HEK293 (cell line): ENCODE measurements at regions not wholly inside any gene's neighbourhood (a gene's known extent, or its start where the extent isn't known, plus 50 kb on each side); places are given as distances from the start of the nearest gene placed in this dataset.

Source experiments
- CTCF ChIA-PET: fragments of 350-600 bp; formaldehyde crosslinking; extraction: SDS; loops from one replicate; lab custom pipeline; 2021; ENCODE audit warnings: antibody characterized with exemption; lab: Yijun Ruan, JAX
- POLR2A ChIA-PET: fragments of 300-600 bp; formaldehyde crosslinking; extraction: SDS; loops from one replicate; lab custom pipeline; 2020; ENCODE audit warnings: antibody characterized with exemption, inconsistent platforms; lab: Yijun Ruan, JAX
- H3K27ac ChIP-seq: fragments of 200-500 bp; sonication (Bioruptor generic); 2 replicates; pipeline ENCODE4 v1.5.1; 2014; ENCODE audit warnings: low read depth, low read length, control low read depth, inconsistent platforms; ENCODE audit errors: extremely low read depth
- H3K36me3 ChIP-seq, 2 experiments: fragments of 200-500 bp in 1 of 2; sonication (Bioruptor generic) in 1 of 2; 1 replicate in 1 of 2; 2 replicates in 1 of 2; pipeline ENCODE4 v1.5.1; 2014 to 2017; ENCODE audit warnings: inconsistent platforms in 2 of 2, low read length in 2 of 2; ENCODE audit not compliant: control insufficient read depth in 2 of 2, insufficient read depth in 1 of 2
- H3K4me1 ChIP-seq: fragments of 200-500 bp; sonication (Bioruptor generic); 2 replicates; pipeline ENCODE4 v1.5.1; 2014; ENCODE audit warnings: mild to moderate bottlenecking, low read length, inconsistent platforms; ENCODE audit not compliant: control insufficient read depth, insufficient read depth
- H3K4me3 ChIP-seq: 2 replicates; pipeline ENCODE4 v1.5.1; 2011; ENCODE audit warnings: low read depth, mild to moderate bottlenecking, control low read depth, low read length, moderate library complexity
- H3K9me3 ChIP-seq: fragments of 200-500 bp; sonication (Bioruptor generic); 2 replicates; pipeline ENCODE4 v1.5.1; 2014; ENCODE audit warnings: low read depth, low read length, inconsistent platforms; ENCODE audit not compliant: control insufficient read depth, insufficient read depth
- GLI2 ChIP-seq: fragments of 450-650 bp; formaldehyde crosslinking; IDR thresholded peaks from 2 replicates; pipeline ENCODE4; 2017; ENCODE audit warnings: missing biosample characterization, missing genetic modification characterization, low read depth, borderline replicate concordance
- ZBTB20 ChIP-seq: fragments of 450-650 bp; formaldehyde crosslinking; IDR thresholded peaks from 2 replicates; pipeline ENCODE4 v1.5.1; 2016; ENCODE audit warnings: missing biosample characterization, missing genetic modification characterization
- ZBTB26 ChIP-seq: fragments of 450-650 bp; formaldehyde crosslinking; optimal IDR thresholded peaks from 2 replicates; pipeline ENCODE3; 2016; ENCODE audit warnings: missing biosample characterization, mild to moderate bottlenecking, missing genetic modification characterization
- ZBTB48 ChIP-seq: fragments of 450-650 bp; formaldehyde crosslinking; IDR thresholded peaks from 2 replicates; pipeline ENCODE4 v1.5.1; 2016; ENCODE audit warnings: missing biosample characterization, missing genetic modification characterization
- ZBTB7A ChIP-seq: fragments of 450-650 bp; formaldehyde crosslinking; IDR thresholded peaks from 2 replicates; pipeline ENCODE4 v1.5.1; 2016; ENCODE audit warnings: low read depth, missing biosample characterization, missing genetic modification characterization
- ZFHX2 ChIP-seq: fragments of 450-650 bp; formaldehyde crosslinking; conservative IDR thresholded peaks from 2 replicates; pipeline ENCODE4 v1.5.1; 2016; ENCODE audit warnings: missing biosample characterization, missing genetic modification characterization
- ZNF10 ChIP-seq: fragments of 450-650 bp; formaldehyde crosslinking; IDR thresholded peaks from 2 replicates; pipeline ENCODE4 v1.5.1; 2017; ENCODE audit warnings: missing biosample characterization, missing genetic modification characterization
- ZNF121 ChIP-seq: fragments of 450-650 bp; formaldehyde crosslinking; IDR thresholded peaks from 2 replicates; pipeline ENCODE4 v1.5.1; 2016; ENCODE audit warnings: missing biosample characterization, missing genetic modification characterization
- ZNF138 ChIP-seq: fragments of 450-650 bp; formaldehyde crosslinking; IDR thresholded peaks from 2 replicates; pipeline ENCODE4 v1.5.1; 2016; ENCODE audit warnings: missing biosample characterization, missing genetic modification characterization, borderline replicate concordance
- ZNF677 ChIP-seq: fragments of 450-650 bp; IDR thresholded peaks from 2 replicates; pipeline ENCODE4 v1.5.0; 2018; ENCODE audit warnings: missing biosample characterization, mild to moderate bottlenecking, missing genetic modification characterization, moderate library complexity
- ZNF701 ChIP-seq: fragments of 450-650 bp; formaldehyde crosslinking; IDR thresholded peaks from 2 replicates; pipeline ENCODE4 v1.5.1; 2016; ENCODE audit warnings: missing biosample characterization, missing genetic modification characterization
- ZNF707 ChIP-seq: fragments of 450-650 bp; formaldehyde crosslinking; IDR thresholded peaks from 2 replicates; pipeline ENCODE4 v1.5.1; 2016; ENCODE audit warnings: missing biosample characterization, missing genetic modification characterization
- ZNF785 ChIP-seq: fragments of 450-650 bp; formaldehyde crosslinking; IDR thresholded peaks from 2 replicates; pipeline ENCODE4 v1.5.1; 2016; ENCODE audit warnings: missing biosample characterization, missing genetic modification characterization
- ZSCAN18 ChIP-seq: fragments of 450-650 bp; formaldehyde crosslinking; IDR thresholded peaks from 2 replicates; pipeline ENCODE4 v1.5.1; 2016; ENCODE audit warnings: missing biosample characterization, missing genetic modification characterization
- TF ChIP-seq, protein P1 (sequence below): fragments of 450-650 bp; formaldehyde crosslinking; IDR thresholded peaks from 2 replicates; pipeline ENCODE4 v1.5.1; 2017; ENCODE audit warnings: missing biosample characterization, mild to moderate bottlenecking, missing genetic modification characterization, moderate library complexity
- TF ChIP-seq, protein P2 (sequence below): fragments of 450-650 bp; formaldehyde crosslinking; IDR thresholded peaks from 2 replicates; pipeline ENCODE4 v1.5.1; 2017; ENCODE audit warnings: missing biosample characterization, missing genetic modification characterization

- no peak for TF ChIP-seq ZSCAN18 (tag by site-specific recombination)
- TF ChIP-seq ZNF10 (tag by site-specific recombination): no peak
- TF ChIP-seq ZNF121 (tag by site-specific recombination): no peak
Measured at GRCh38 chr5:112016980-112017379, 260.0 kb upstream of the NREP start (continued).

DNA sequence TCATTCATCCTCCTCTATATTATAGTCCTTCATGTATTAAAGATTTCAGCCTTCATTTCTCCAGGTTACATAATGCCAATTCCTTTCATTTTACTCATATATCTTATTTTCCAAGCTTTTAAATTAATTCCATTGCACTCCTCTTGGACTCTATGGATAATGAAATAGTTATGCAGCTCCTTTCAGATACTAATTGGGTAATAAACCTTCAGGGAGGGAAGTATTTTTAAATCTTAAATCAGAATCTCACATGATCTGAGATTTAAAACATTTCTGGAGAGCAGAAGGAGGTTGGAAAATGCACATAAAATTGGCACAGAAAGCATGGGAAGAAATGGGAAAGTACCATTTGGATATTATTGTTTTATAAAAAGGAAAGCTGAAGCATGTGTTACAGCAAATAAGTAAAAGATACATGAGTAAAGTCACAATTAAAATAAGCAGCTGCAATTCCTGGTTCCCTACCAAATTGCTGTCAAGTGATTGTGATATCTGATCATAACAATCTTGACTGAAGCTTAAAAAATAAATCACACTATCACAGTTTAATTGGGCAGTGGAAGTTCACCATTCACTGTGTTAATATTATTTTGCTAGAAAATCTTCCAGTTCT lies 257.9 kb upstream of the NREP start:
- Histone ChIP-seq H3K9me3 (no peaks in the 10 kb centered on the region), H3K36me3 (no peaks in the 10 kb centered on the region), H3K27ac (no peak overlapping the region), H3K4me3 (no peak overlapping the region)
- ChIA-PET POLR2A (no interaction called here), CTCF (no interaction called here)
- TF ChIP-seq ZBTB26 (no peak), ZNF785 (no peak), ZBTB7A (tag by site-specific recombination) (no peak), ZFHX2 (tag by site-specific recombination) (no peak), ZBTB20 (tag by site-specific recombination) (no peak), ZNF138 (tag by site-specific recombination) (no peak), ZSCAN18 (tag by site-specific recombination) (no peak)
- TF ChIP-seq, protein P1, sequence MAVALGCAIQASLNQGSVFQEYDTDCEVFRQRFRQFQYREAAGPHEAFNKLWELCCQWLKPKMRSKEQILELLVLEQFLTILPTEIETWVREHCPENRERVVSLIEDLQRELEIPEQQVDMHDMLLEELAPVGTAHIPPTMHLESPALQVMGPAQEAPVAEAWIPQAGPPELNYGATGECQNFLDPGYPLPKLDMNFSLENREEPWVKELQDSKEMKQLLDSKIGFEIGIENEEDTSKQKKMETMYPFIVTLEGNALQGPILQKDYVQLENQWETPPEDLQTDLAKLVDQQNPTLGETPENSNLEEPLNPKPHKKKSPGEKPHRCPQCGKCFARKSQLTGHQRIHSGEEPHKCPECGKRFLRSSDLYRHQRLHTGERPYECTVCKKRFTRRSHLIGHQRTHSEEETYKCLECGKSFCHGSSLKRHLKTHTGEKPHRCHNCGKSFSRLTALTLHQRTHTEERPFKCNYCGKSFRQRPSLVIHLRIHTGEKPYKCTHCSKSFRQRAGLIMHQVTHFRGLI (tag by site-specific recombination): no peak
- TF ChIP-seq, all 188 proteins: peak for 0
- H3K4me1 ChIP-seq: peaks cover 8% of the 10 kb centered on the region; the same call in 1 of the 2 replicates

DNA sequence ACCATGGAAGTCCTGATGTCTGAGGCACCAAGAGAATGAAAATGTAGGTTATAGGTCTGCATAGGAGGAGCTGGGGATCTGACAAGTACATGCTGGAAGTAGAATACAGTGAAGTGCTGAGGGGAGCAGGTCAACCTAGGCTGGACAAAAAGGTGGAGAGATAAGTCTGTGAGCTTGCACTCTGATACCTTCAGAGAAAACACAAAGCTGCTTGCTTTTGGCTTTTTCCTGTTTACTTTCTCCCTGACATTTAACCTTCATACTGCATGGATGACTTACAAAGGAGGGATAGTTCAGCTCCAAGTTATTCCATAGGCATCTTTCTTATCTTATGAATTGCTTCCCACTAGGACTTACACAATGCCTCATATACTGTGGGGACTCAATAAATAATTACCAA lies 256.7 kb upstream of the NREP start:
- ChIA-PET CTCF (no interaction called here), POLR2A (no interaction called here)

More for the DNA sequence above, 256.7 kb upstream of the NREP start:
- Histone ChIP-seq H3K4me1 (peaks cover 8% of the 10 kb centered on the region; the same call in 1 of the 2 replicates), H3K4me3 (no peak overlapping the region), H3K27ac (no peak overlapping the region), H3K9me3 (no peaks in the 10 kb centered on the region), H3K36me3 (no peaks in the 10 kb centered on the region)
- TF ChIP-seq ZNF701 (tag by site-specific recombination): no peak
- TF ChIP-seq GLI2 (tag by site-specific recombination): no peak
- TF ChIP-seq ZBTB48 (tag by site-specific recombination): no peak
- TF ChIP-seq, protein P2, sequence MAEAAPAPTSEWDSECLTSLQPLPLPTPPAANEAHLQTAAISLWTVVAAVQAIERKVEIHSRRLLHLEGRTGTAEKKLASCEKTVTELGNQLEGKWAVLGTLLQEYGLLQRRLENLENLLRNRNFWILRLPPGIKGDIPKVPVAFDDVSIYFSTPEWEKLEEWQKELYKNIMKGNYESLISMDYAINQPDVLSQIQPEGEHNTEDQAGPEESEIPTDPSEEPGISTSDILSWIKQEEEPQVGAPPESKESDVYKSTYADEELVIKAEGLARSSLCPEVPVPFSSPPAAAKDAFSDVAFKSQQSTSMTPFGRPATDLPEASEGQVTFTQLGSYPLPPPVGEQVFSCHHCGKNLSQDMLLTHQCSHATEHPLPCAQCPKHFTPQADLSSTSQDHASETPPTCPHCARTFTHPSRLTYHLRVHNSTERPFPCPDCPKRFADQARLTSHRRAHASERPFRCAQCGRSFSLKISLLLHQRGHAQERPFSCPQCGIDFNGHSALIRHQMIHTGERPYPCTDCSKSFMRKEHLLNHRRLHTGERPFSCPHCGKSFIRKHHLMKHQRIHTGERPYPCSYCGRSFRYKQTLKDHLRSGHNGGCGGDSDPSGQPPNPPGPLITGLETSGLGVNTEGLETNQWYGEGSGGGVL (tag by site-specific recombination): no peak
- TF ChIP-seq ZNF677: no peak
- no peak for TF ChIP-seq ZBTB7A (tag by site-specific recombination)
- TF ChIP-seq ZNF707 (tag by site-specific recombination): no peak
